Upper lobe of right lung (tissue), 1 donor: ENCODE measurements at regions not wholly inside any gene's neighbourhood (a gene's known extent, or its start where the extent isn't known, plus 50 kb on each side); places are given as distances from the start of the nearest gene placed in this dataset.

Experiments used
- ATAC-seq: fragments of 200-7000 bp; cut with Tn5 transposase; one replicate; pipeline ENCODE4 v1.9.1; 2020; ENCODE audit warnings: mild to moderate bottlenecking, moderate library complexity
- DNase-seq: peaks from one replicate; pipeline ENCODE4 v3.0.0-alpha.2; 2020
- H3K27ac ChIP-seq: fragments of 200-600 bp; one replicate; pipeline ENCODE4 v1.8.0; 2022
- H3K27me3 ChIP-seq: fragments of 200-600 bp; one replicate; pipeline ENCODE4 v1.8.0; 2022; ENCODE audit warnings: mild to moderate bottlenecking
- H3K36me3 ChIP-seq: fragments of 200-600 bp; one replicate; pipeline ENCODE4 v1.8.0; 2022
- H3K4me1 ChIP-seq: fragments of 200-600 bp; one replicate; pipeline ENCODE4 v1.8.0; 2022
- H3K4me3 ChIP-seq: fragments of 200-600 bp; one replicate; pipeline ENCODE4 v1.8.0; 2022; ENCODE audit warnings: mild to moderate bottlenecking
- H3K9me3 ChIP-seq: fragments of 200-600 bp; one replicate; pipeline ENCODE4 v1.8.0; 2022
- intact Hi-C: fragments of 100-400 bp; cut with DNase I; formaldehyde crosslinking; loops from one replicate; pipeline ENCODE4 v1.11.0; 2022
- TF ChIP-seq, protein P1 (sequence below): fragments of 200-600 bp; IDR thresholded peaks from one replicate; pipeline ENCODE4 v1.8.0; 2022; ENCODE audit warnings: antibody characterized with exemption
- donor health status: DM: no; HTN: yes; CAD: no; lungs with severe emphysema.

DNA sequence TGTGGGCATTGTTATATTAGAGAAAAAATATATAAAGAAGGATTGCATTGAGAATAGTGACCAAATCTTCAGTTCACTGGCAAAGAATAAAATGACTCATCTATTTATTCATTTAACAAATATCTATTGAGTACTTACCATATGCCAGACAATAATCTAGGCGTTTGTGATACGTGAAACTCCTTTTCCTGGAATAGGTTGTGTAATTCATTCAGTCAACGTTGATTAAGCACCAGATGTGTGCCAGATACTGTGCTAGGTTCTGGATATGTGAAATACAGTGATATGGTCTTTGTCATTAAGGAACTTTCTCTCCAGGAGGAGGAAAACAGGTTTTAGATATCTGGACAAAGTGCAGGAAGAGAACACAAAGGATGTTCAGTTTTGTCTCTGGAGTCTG, 344.5 kb downstream of the RWDD3 start:
- Histone ChIP-seq H3K36me3 (no peaks in the 10 kb centered on the region), H3K4me3 (no peak overlapping the region), H3K4me1 (no peaks in the 10 kb centered on the region), H3K27ac (no peak overlapping the region), H3K9me3 (no peaks in the 10 kb centered on the region), H3K27me3 (no peaks in the 10 kb centered on the region)
- ATAC-seq (no peak), DNase-seq (no peak)
- TF ChIP-seq, protein P1, sequence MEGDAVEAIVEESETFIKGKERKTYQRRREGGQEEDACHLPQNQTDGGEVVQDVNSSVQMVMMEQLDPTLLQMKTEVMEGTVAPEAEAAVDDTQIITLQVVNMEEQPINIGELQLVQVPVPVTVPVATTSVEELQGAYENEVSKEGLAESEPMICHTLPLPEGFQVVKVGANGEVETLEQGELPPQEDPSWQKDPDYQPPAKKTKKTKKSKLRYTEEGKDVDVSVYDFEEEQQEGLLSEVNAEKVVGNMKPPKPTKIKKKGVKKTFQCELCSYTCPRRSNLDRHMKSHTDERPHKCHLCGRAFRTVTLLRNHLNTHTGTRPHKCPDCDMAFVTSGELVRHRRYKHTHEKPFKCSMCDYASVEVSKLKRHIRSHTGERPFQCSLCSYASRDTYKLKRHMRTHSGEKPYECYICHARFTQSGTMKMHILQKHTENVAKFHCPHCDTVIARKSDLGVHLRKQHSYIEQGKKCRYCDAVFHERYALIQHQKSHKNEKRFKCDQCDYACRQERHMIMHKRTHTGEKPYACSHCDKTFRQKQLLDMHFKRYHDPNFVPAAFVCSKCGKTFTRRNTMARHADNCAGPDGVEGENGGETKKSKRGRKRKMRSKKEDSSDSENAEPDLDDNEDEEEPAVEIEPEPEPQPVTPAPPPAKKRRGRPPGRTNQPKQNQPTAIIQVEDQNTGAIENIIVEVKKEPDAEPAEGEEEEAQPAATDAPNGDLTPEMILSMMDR = no peak
- intact Hi-C loops = no loop called here

DNA sequence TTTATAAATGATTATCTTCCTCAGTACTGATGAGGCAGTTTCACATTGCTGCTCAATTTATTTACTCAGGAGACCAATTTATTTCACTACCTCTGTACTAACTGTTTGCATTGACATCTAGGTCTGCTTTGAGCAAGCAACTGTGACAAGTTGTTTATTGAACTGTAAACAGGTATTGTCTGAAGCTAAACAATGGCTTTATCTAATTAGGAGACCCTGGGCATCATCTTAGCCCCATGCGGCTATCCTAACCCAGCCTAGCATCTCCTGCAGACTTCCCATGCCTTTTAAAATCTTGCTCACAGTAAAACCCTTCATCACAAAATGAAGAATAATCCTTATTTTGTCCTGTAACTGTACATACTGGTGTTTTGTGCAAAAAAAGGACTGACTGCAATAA, 348.2 kb downstream of the RWDD3 start:
- DNase-seq = no peak
- Histone ChIP-seq H3K36me3 (no peaks in the 10 kb centered on the region), H3K4me1 (no peaks in the 10 kb centered on the region), H3K9me3 (no peaks in the 10 kb centered on the region), H3K27ac (no peak overlapping the region), H3K27me3 (no peaks in the 10 kb centered on the region), H3K4me3 (no peak overlapping the region)
- TF ChIP-seq, protein P1 = no peak
- ATAC-seq = no peak
- intact Hi-C loops = no loop called here

DNA sequence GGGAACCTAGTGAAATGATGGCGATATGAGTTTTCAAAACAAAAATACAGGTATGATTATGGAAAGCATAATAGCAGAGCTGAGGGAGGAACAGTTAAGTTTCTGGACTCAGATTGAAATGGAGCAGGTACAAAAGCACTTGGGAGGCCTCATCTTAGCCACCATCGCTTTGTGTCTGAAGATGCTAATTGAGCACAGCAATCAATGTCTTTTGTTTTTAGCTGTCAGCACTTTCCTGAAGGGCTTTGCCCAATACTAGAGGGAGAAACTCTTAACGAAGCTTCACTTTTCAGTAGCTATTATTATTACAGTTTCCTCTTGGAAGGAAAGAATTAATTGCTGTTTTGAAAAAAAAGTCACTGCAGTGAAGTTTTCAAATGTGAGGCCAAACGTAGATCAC, 348.7 kb downstream of the RWDD3 start:
- Histone ChIP-seq H3K27me3 (no peaks in the 10 kb centered on the region), H3K4me1 (no peaks in the 10 kb centered on the region), H3K36me3 (no peaks in the 10 kb centered on the region), H3K4me3 (no peak overlapping the region), H3K27ac (no peak overlapping the region), H3K9me3 (no peaks in the 10 kb centered on the region)
- ATAC-seq (no peak), DNase-seq (no peak)
- intact Hi-C loops = no loop called here
- TF ChIP-seq, protein P1 = no peak

DNA sequence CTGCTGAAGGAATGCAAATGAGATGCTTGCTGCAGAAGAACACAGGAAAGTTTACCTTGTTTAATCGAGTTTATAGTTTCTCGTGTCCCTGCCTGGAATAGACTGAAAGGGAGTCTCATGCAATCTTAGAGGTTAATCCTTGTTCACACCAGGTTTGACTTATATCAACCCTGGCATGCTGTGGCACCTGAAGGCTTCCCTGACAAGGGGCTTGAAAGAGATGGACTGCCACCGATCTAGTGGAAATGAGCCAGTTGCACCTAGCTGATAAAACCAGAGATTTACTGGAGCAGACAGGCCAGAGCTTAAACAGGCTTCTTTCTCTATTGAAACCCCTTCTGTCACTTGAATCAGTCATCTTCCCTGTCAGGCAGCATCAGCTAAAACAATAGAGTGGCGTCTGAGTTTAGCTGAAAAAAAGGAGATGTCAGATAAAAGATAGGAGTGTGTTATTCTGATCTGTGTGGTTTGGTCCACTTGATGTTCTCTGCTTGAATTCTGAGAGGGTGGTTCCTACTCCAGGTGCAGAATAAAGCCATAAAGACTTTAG, 349.7 kb downstream of the RWDD3 start:
- intact Hi-C loops = no loop called here
- DNase-seq = no peak
- H3K4me1 ChIP-seq = no peaks in the 10 kb centered on the region

DNA sequence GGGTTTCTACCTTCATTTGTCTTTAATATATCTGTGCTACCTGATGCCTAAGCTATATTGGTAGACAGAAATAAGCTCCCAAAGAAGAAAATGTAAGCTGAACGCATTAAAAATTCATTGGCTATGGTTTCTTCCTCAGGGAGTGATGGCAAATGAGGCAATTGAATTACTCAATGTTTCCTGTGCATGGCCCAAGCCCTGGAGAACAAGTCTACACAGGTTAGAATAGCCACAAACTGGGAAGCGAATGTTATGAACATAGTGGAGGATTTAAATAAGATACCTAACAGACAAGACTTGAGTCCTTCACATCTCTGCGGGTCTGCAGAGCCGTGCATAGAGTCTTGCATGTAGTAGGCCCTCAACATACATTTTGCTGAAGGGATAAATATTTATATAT, 350.3 kb downstream of the RWDD3 start:
- Histone ChIP-seq H3K4me1 (no peaks in the 10 kb centered on the region), H3K36me3 (no peaks in the 10 kb centered on the region), H3K27ac (no peak overlapping the region), H3K9me3 (no peaks in the 10 kb centered on the region), H3K4me3 (no peak overlapping the region), H3K27me3 (no peaks in the 10 kb centered on the region)
- TF ChIP-seq, protein P1 = no peak
- intact Hi-C loops = no loop called here
- DNase-seq = no peak
- no peak for ATAC-seq

More for the DNA sequence above, 349.7 kb downstream of the RWDD3 start:
- Histone ChIP-seq H3K36me3 (no peaks in the 10 kb centered on the region), H3K9me3 (no peaks in the 10 kb centered on the region), H3K27ac (no peak overlapping the region), H3K4me3 (no peak overlapping the region), H3K27me3 (no peaks in the 10 kb centered on the region)
- ATAC-seq = no peak
- TF ChIP-seq, protein P1 = no peak

DNA sequence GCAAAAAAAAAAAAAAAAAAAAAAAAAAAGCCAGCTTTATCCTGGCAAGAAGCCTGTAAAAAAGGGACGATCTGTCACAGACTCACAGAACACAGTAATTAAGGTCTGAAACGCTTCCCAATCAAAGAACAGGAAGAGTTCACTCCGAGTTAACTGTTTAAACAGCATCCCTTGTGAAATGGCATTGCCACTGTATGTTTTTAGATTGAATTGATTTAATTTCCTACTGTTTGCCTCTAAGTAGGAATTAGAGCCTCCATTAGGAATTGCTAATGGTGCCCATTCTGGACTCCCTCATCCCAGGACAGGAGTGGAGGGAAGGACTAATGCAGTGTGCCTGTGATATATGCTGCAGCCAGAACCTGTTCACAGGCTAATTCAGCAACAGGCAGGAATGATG, 370.8 kb downstream of the RWDD3 start:
- Histone ChIP-seq H3K36me3 (no peaks in the 10 kb centered on the region), H3K4me3 (no peak overlapping the region), H3K27me3 (no peaks in the 10 kb centered on the region), H3K27ac (no peak overlapping the region), H3K9me3 (no peaks in the 10 kb centered on the region), H3K4me1 (no peaks in the 10 kb centered on the region)
- intact Hi-C loops = no loop called here
- TF ChIP-seq, protein P1 = no peak
- DNase-seq (no peak), ATAC-seq (no peak)
